ENCODE measurements at regions not wholly inside any gene's neighbourhood (a gene's known extent, or its start where the extent isn't known, plus 50 kb on each side); places are given as distances from the start of the nearest gene placed in this dataset.
"Not testable (repeated sequence)": the region's sequence is repeated elsewhere in the genome, so short reads cannot be mapped to it uniquely, and the experiment has no call there.

DNA sequence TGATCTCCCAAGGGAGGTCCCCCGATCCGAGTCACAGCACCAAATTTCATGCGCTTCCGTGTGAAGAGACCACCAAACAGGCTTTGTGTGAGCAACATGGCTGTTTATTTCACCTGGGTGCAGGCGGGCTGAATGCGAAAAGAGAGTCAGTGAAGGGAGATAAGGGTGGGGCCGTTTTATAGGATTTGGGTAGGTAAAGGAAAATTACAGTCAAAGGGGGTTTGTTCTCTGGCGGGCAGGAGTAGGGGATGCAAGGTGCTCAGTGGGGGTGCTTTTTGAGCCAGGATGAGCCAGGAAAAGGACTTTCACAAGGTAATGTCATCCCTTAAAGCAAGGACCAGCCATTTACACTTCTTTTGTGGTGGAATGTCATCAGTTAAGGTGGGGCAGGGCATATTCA, 309.2 kb upstream of the PAPPA start:
- DNase-seq = not testable (repeated sequence)

DNA sequence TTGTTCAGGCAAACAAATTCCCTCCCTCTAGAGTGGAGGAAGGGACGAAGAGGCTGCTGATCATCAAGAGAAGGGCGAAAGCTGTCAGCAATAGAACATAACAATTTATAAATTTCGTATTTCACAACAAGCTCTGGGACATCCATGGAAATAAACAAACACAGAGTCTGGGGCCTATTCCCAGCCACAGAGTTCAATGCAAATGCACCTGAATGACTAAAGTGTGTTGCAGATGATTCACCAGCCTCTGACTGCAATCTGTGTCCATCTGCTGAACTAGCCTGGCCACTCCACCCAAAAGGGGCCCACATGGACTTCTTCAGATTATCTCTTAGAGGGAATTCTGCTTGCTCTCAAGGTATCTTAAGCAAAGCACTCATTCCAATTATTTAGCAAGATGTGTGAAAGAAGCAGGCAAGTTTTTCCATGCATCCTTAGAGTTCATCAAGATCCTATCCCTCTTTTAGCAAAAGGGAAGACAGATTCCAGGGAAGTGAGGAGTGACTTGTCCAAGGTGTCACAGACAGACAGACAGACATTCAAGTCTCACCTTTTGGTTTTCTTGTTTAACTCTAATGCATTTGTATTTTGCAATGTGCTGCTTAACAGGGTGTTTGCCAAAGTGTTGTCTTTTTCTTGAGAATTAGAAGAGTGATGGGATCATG, 307.8 kb upstream of the PAPPA start:
- no peak for DNase-seq

DNA sequence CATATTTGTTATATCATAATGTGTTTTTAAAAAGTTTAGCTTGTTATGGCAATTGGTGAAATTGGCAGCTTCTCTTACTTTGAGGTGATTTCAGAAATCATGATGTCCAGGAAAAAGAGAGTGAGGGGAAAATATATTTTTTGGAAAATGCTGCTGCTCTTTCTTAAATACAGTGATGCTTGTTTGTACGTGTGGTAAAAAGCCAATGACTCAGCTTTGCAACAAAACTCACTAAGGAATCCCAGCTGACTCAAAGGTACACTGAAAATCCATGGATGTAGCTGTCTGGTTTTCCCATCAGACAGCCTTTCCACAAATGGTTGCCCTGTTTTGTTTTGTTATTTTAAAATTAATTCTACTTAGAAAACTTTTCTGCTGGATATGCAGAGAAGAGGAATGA, 306.4 kb upstream of the PAPPA start:
- DNase-seq = no peak

DNA sequence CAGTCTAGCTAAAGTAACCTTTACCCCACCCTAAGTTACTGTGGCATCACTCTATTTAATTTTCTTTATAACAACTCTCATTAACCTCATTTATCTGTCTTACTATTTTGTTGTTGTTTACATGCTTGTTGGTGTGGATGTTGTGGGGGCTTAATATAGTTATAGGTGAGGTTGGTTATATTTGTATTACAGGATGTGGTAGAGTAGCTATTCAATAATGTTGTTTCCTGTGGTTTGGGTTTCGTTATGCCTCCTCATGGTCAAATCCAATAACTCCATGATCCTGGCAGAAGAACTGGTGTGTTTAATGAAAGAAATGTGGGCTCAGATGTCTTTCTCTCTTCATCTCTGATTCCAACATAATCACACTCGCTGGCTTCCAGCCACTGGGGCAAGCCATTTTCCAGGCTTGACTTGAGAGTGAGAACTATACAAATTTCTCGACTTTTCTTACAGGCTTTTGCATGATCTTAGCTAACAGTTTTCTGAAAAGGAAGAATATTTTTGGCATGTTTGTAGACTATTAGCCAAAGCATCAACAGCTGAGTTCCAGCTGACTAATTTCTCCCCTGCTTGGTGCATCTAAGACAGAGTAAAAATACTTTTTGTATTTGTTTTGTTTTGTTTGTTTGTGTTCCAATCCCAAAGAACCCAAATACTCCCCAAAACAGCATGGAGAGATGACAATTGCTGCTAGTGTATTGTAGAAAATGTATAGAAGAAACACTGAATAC, 303.7 kb upstream of the PAPPA start:
- no peak for DNase-seq

DNA sequence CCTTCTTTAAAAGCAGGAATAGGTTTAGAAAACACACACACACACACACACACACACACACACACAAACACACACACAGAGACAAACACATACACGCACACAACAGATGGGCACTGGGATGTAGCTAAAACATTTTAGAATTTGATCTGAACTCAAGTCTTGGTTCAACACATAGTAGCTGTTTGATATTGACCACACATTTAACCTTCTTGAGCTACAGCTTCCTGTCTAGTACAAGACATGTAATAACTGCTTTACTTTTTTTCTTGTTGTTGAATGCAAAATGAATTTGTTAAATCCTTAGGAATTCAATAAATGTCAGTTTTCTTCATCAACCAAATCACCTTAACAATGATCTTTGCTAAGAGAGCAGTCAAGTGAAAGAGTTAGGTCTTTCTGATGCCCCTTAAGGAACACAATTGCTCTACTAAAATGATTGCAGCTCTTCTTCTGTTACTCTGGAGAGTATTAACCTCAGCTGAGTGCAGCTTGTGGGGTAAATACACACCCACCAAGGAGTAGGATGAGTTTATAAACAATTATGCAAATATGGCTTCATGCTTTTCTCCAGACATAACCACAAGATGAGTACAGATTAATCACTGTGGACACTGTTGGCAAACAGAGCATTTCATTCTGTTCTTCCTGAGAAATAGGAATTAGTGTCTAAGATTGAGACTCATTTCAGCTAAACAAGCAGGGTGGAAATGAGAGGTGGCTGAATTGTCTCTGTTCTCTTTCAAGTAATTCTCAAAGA, 302.9 kb upstream of the PAPPA start:
- DNase-seq = no peak

DNA sequence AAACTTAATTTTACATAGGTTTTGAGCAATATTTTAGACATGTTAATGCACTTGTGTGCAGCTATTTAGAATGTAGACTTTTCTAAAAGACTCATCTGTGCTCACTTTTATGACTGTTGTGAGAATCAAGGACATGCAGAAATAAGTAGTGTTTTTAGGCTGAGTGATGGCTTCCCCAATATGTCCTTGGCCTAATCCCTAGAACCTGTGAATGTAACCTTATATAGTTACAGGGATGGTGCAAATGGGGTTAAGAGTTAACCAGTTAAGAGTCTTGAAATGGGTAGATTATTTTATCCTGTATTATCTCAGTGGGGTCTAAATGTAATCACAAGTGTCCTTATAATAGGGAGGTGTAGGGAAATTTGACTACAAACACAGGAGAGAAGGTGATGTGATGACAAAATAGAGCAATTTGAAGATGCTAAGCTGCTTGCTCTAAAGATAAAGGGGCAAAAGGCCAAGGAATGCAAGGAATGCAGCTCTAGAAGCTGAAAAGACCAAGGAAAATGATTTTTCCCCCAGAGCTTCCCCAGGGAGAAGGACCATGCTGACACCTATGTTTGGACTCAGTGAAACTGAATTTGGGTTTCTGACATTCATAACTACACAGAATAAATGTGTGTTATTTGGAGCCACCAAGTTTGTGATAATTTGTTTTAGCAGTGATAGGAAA, 298.0 kb upstream of the PAPPA start:
- no peak for DNase-seq

DNA sequence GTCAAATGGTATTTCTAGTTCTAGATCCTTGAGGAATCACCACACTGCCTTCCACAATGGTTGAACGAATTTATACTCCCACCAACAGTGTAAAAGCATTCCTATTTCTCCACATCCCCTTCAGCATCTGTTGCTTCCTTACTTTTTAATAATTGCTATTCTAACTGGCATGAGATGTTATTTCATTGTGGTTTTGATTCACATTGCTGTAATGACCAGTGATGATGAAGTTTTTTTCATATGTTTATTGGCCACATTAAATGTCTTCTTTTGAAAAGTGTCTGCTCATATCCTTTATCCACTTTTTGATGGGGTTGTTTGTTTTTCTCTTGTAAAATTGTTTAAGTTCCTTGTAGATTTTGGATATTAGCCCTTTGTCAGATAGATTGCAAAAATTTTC, 295.2 kb upstream of the PAPPA start:
- not testable (repeated sequence) for DNase-seq

DNA sequence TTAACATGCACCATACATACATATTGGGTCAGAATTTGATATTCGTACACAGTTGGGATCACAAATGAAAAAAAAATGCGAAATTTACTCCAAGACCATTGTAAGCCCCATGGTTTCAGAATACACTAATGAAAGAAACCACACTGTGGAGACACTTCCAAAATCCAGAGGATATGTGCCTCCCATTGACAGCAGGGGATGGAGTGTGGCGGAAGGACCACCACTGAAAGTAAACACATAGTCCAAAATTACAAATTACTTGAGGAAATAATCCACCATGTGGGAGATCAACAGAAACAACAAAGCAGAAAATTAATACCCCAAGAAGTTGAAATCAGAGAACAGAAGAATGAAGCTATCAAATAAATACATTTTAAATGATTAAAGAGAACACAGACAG, 291.6 kb upstream of the PAPPA start:
- DNase-seq = no peak

DNA sequence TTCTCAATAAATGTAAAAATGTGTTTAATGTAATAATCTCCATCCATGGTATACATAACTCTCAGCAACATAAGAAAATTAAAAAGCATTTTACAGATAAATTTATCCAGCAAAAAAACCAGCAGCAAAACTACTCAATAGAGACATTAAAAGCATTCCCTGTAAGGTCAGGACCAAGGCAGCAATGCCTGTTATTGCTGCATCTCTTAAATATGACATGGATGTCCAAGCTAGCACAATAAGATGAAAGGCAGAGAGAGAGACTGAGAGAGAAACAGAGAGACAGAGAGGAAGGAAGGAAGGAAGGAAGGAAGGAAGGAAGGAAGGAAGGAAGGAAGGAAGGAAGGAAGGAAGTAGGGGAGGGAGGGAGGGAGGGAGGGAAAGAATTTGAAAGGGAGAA, 289.0 kb upstream of the PAPPA start:
- DNase-seq = no peak

DNA sequence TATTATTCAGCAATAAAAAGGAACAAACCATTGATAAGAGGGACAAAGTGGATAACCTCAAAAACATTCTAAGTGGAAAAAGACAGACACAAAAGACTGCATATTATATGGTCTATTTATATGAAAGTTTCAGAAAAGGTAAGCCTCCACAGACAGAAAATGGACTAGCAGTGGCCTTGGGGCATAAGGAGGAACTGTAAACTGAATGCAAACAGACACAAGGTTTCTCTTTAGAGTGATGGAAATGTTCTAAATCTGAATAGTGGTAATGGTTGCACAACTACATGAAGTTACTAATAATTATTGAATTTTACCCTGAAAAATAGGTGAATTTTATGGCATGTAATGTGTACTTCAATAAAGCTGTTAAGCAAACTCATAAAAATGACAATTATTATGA, 286.3 kb upstream of the PAPPA start:
- no peak for DNase-seq

DNA sequence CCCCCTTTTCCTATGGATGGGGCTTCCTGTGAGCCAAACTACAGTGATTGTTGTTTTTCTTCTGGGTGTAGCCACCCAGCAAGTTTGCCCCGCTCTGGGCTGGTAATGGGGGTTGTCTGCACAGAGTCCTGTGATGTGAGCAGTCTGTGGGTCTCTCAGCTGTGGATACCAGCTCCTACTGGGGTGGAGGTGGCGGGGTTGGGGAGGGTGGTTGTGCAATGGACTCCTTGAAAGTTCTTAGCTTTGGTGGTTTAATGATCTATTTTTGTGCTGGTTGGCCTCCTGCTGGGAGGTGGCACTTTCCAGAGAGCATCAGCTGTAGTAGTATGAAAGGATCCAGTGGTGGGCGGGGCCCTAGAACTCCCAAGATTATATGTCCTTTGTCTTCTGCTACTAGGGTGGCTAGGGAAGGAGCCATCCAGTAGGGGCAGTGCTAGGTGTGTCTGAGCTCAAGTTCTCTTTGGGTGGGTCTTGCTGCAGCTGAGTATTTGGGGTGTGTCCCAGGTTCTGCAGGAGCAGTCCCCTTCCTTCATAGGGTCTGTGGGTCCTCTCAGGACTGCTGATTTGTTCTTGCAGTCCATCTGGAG, 275.6 kb upstream of the PAPPA start:
- no peak for DNase-seq

DNA sequence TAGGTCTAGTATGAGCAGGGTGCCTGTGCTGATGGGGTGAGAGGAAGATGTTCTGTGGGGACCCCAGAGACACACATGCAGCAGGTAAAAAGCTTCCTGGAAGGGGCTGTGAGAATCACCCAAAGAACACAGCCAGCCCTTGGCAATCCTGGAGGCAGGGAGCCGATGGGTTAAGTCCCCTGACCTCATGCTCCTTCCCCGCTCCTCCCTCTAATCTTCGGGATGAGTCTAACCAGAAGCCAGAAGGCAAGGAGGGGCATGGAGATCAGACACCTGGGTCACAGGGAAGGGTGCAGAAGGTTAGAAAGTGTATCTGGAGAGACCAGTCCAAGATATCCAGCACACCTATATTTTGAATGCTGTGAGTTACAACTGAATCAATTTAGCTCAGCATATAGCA, 274.1 kb upstream of the PAPPA start:
- DNase-seq = no peak

DNA sequence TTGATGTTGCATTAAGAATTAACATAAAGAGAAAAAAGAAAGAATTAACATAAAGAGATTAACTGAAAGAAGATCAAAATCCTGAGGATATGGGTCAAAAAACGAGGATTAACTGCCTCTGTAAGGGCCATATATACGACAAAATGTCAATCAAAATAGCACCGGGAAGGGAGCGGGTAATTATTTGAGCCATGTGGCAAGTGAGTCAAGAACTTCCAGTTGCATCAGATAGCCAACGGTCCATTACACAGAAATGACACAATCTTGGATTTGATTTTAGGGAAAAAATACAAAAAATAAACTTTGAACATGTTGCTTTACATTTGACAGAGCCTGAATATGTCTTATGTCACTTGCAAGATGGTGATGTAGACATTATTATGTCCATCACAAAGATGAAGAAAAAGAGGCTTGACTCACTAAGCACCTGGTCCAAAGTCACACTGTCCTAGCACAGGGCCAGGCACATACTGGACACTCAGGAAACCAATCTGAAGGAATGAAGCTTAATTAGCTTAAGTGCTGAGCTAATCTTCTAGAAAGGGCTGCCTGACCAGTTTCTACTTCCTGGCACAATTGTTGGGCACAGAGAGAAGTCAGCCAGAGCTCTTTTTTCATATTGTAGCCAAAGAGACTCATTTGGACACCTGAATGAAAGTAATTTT, 273.2 kb upstream of the PAPPA start:
- DNase-seq = no peak

DNA sequence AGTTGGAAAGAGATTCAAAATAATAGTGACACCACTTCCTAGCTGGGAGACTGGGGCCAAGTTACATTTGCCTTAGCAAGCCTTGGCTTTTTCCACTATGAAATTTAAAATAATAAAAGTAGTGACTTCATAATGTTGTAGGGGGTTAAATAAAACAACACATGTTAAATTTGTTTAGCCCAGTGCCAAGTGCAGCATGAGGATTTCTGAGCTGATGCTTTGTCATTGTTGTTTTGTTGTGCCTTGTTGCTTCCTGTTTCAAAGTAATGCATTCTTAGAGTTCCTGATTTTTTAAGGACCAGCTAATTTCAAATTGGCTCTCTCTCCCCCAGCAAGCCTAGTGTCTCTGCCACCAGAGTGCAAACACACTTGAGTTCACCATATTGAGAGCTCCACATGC, 270.7 kb upstream of the PAPPA start:
- DNase-seq = no peak

DNA sequence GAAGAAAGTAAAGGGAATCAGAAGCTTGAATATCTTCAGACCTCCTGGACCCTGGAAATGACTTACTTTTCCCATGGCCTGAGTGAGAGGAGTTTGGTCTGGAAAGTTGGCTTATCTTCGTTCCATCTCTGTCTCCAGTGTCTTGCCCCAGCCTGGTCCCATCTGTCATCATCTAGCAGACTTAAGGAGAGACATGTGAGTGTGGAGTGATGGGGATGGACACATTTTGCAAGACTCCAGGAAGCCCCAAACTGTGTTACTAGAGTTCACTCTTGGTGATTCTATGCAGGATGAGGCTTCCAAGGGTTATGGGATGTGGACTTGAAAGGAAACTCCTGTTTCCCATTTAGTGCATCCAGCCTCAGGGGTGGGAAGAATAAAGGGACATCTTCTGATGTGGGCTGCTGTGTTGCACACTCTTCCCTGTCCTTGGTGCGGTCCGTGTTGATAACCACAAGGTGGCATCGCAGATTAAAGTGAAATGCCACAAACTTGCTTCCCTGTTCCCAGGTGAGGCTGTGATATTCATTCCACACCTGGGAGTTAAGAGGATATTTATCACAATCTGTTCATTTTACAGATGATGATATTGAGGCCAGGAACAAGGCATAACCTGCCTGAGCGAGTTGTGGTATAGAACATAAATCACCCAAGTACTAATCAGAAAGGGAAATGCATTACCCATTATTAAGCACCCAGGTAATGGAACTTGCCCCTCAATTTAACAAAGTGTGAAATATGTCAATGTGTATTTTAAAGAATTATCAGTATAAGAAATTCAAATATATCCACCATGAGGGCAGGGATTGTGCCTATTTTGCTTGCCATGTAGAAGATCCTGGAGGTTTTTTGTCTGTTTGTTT, 269.9 kb upstream of the PAPPA start:
- DNase-seq = no peak

DNA sequence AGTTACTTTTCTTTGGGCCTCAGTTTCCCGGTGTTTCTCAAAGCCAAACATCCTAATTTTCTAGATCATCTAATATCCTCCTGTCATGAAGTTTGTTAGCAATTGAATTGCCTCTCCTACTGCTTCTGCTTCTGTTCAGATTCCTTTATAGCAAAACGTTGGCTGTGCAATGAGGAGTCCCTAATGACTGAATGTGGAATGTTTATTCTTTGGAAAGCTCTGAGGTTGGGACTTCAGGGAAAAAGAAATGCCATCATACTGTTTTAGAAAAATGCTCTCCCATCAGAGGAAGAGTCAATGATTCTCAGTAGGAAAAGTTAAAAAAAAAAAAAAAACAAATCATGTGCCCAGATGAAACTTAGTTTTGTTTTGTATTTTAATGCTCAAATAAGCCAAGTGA, 268.7 kb upstream of the PAPPA start:
- DNase-seq = no peak

DNA sequence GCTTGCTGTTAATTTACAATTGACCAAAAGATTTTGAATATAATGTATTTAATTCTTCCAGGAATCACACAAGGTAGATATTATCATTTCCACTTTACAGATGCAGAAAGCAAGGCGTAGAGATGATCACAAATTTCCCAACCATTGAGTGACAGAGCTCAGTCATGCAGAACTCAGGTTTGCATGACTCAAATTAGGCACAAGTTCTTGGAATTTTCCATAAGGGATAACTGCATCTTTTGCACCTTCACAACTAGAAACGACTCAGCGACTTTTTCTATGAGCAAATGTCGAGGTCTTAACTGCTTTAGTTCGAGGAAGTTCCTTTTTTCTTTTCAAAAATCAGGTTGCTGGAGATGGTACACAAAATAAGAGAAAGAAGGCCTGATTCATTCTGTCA, 265.5 kb upstream of the PAPPA start:
- no peak for DNase-seq

DNA sequence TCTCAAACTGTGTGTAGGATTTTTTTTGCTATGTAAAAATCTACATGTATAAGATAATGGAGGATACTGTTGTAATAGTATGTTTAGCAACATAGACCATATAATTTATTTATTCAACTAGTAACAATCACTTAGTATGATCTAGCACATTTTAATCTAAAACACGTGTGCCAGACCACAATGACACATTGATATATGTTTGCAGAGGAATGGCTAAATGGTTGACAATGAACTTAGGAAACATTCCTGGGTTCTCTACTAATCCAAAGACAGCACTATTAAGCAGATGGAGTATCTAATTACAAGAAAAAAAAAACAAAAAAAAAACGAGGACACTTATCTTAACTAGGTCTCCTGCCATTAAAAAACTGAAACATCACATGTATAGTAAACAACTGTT, 261.7 kb upstream of the PAPPA start:
- no peak for DNase-seq

DNA sequence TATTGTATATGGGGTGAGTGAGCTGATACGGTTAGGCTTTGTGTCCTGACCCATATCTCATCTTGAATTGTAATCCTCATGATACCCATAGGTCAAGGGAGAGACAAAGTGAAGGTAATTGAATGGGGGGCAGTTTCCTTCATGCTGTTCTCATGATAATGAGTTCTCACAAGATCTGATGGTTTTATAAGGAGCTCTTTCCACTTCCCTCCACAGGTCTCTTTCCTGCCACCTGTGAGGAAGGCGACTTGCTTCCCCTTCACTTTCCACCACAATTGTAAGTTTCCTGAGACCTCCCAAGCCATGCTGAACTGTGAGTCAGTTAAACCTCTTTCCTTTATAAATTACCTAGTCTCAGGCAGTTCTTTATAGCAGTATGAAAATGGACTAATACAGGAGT, 255.1 kb upstream of the PAPPA start:
- DNase-seq = not testable (repeated sequence)

DNA sequence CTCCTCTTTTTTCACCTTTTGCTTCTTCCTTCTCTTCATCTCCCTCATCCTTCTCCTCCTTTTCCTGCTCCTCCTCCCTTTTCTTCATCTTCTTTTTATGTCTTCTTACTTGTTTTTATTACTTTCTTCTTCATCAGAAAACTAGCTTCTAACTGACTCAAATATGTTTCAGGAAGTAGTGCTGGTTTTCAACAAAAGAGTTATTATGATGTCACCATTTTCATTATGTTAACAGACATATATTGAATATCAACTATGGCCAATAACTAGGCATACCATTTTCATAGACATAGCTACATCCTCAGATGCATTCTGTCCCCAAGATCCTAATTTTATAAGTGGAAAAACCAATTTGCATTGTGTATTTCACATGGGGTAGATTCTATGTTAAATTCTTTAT, 252.9 kb upstream of the PAPPA start:
- no peak for DNase-seq

DNA sequence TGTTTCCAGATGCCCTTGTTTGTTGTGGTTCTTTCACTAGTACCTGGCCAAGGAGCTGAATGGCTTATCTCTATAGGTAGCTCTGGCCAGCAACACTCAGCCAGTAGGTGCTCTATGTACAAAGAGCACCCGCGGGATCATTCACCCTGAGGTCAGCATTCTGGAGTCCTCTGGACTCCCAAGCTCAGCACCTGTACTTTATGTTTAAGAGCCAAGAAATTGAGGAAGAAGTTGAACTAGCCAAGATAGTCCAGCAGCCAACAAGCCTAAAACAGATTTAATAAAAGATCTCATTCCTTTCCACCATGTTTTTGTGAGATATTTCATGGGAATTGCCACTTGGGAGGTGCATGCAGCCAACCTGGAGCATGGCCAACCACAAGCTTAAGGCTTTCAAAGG, 242.6 kb upstream of the PAPPA start:
- no peak for DNase-seq

DNA sequence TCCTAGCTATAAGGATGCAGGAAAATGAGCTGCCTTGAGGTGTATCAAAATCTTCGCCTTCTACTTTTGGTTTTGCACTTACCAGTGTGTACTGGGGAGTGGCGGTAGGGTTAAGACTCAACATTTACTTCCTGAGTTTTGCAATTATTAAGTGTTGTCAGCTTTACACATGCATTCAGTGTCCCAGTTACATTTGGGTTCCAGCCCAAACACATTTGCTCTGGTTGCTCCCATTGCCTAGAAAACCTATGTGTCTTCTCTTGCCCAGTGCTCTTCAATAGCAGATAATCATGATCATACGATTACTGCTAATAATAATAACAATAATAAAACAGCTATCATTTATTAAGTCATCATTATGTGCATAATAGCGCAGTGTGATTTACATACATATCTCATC, 241.5 kb upstream of the PAPPA start:
- no peak for DNase-seq
